ENCODE measurements at regions not wholly inside any gene's neighbourhood (a gene's known extent, or its start where the extent isn't known, plus 50 kb on each side); places are given as distances from the start of the nearest gene placed in this dataset.

- Mint-ChIP-seq H3K36me3 (ENCODE audit: low read depth) (no peaks in the 10 kb centered on the region), H3K4me3 (no peak overlapping the region), H3K27ac (no peak overlapping the region), H3K4me1 (ENCODE audit: low read depth) (no peaks in the 10 kb centered on the region), H3K9me3 (peaks cover 5% of the 10 kb centered on the region), H3K27me3 (peaks cover 11% of the 10 kb centered on the region)
Observed at GRCh38 chr1:208681878-208682663, 437.9 kb upstream of the PLXNA2 start.

GRCh38 chr1:208682664-208683013 lies 438.5 kb upstream of the PLXNA2 start:
- no peak overlapping the region for H3K27ac Mint-ChIP-seq
- no peaks in the 10 kb centered on the region for H3K4me1 Mint-ChIP-seq (ENCODE audit: low read depth)
- no peak overlapping the region for H3K4me3 Mint-ChIP-seq
- peaks cover 9% of the 10 kb centered on the region for H3K27me3 Mint-ChIP-seq
- peaks cover 5% of the 10 kb centered on the region for H3K9me3 Mint-ChIP-seq
- no peaks in the 10 kb centered on the region for H3K36me3 Mint-ChIP-seq (ENCODE audit: low read depth)

- H3K4me3 Mint-ChIP-seq, result no peak overlapping the region
- peaks cover 9% of the 10 kb centered on the region for H3K27me3 Mint-ChIP-seq
- H3K36me3 Mint-ChIP-seq (ENCODE audit: low read depth), result no peaks in the 10 kb centered on the region
- H3K4me1 Mint-ChIP-seq (ENCODE audit: low read depth), result no peaks in the 10 kb centered on the region
- peaks cover 5% of the 10 kb centered on the region for H3K9me3 Mint-ChIP-seq
- no peak overlapping the region for H3K27ac Mint-ChIP-seq
Observed at GRCh38 chr1:208683141-208683540, 439.0 kb upstream of the PLXNA2 start.

GRCh38 chr1:208684192-208684591 lies 440.0 kb upstream of the PLXNA2 start:
- no peak overlapping the region for H3K4me3 Mint-ChIP-seq
- H3K4me1 Mint-ChIP-seq (ENCODE audit: low read depth), result no peaks in the 10 kb centered on the region
- H3K9me3 Mint-ChIP-seq, result peaks cover 5% of the 10 kb centered on the region
- H3K36me3 Mint-ChIP-seq (ENCODE audit: low read depth), result no peaks in the 10 kb centered on the region
- H3K27me3 Mint-ChIP-seq, result peaks cover 5% of the 10 kb centered on the region
- no peak overlapping the region for H3K27ac Mint-ChIP-seq

- H3K27ac Mint-ChIP-seq, result no peak overlapping the region
- H3K36me3 Mint-ChIP-seq (ENCODE audit: low read depth), result no peaks in the 10 kb centered on the region
- no peak overlapping the region for H3K4me3 Mint-ChIP-seq
- peaks cover 14% of the 10 kb centered on the region for H3K27me3 Mint-ChIP-seq
- H3K4me1 Mint-ChIP-seq (ENCODE audit: low read depth), result no peaks in the 10 kb centered on the region
- H3K9me3 Mint-ChIP-seq, result peaks cover 5% of the 10 kb centered on the region
Observed at GRCh38 chr1:208686592-208686991, 442.4 kb upstream of the PLXNA2 start.

GRCh38 chr1:208688656-208689315 lies 444.6 kb upstream of the PLXNA2 start:
- Mint-ChIP-seq H3K9me3 (peaks cover 5% of the 10 kb centered on the region), H3K27me3 (peaks cover 11% of the 10 kb centered on the region), H3K4me3 (no peak overlapping the region), H3K27ac (no peak overlapping the region), H3K36me3 (ENCODE audit: low read depth) (no peaks in the 10 kb centered on the region), H3K4me1 (ENCODE audit: low read depth) (no peaks in the 10 kb centered on the region)

DNA sequence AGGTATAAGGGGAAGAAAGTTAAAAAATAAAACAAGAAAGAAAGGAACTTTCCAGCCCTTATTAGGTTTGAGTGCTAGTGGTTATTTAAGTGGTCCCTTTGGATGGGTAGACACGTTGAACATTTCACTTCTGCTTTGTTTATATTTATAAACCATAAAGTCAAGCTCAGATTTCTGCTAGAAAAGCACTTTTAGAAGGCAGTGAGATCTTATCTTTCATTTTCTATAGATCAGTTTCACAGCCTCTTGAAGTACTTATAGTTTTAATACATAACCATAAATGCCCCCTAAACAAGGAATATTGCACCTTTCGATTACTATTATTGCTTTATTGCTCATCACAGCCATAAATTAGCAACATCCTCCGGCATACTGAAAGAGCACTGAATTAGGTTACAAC lies 446.8 kb upstream of the PLXNA2 start:
- no peak overlapping the region for H3K4me3 Mint-ChIP-seq
- H3K36me3 Mint-ChIP-seq (ENCODE audit: low read depth), result no peaks in the 10 kb centered on the region
- no peak overlapping the region for H3K27ac Mint-ChIP-seq
- H3K4me1 Mint-ChIP-seq (ENCODE audit: low read depth), result no peaks in the 10 kb centered on the region
- peaks cover 11% of the 10 kb centered on the region for H3K27me3 Mint-ChIP-seq
- H3K9me3 Mint-ChIP-seq, result no peaks in the 10 kb centered on the region

GRCh38 chr1:208709981-208710380 lies 465.8 kb upstream of the PLXNA2 start:
- Mint-ChIP-seq H3K36me3 (ENCODE audit: low read depth) (no peaks in the 10 kb centered on the region), H3K4me1 (ENCODE audit: low read depth) (no peaks in the 10 kb centered on the region), H3K27ac (no peak overlapping the region), H3K4me3 (no peak overlapping the region), H3K27me3 (no peaks in the 10 kb centered on the region), H3K9me3 (peaks cover 3% of the 10 kb centered on the region)

GRCh38 chr1:208714323-208714722 lies 470.1 kb upstream of the PLXNA2 start:
- Mint-ChIP-seq H3K4me3 (no peak overlapping the region), H3K9me3 (no peaks in the 10 kb centered on the region), H3K27ac (no peak overlapping the region), H3K27me3 (peaks cover 3% of the 10 kb centered on the region), H3K4me1 (ENCODE audit: low read depth) (no peaks in the 10 kb centered on the region), H3K36me3 (ENCODE audit: low read depth) (no peaks in the 10 kb centered on the region)

DNA sequence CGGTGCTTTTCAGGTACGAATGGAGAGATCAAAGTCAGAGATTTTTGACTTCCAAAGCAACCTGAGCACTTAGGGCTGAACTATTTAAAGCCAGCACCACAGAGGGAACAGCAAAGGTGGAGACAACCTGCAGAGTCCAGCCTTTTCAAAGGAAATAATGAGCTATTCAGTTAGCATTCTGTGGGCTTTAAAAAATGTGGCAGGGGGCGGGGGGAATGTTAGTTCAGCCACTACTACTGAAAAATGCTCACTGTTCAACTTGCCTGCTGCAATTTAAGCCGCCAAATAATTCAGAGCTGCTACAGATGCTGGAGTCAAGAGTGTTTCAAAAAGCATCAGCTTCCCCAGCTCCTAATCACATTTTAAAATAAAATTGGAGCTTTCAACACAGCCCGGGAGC lies 473.3 kb upstream of the PLXNA2 start:
- Mint-ChIP-seq H3K4me1 (ENCODE audit: low read depth) (no peaks in the 10 kb centered on the region), H3K4me3 (no peak overlapping the region), H3K36me3 (ENCODE audit: low read depth) (no peaks in the 10 kb centered on the region), H3K9me3 (peaks cover 18% of the 10 kb centered on the region), H3K27me3 (peaks cover 3% of the 10 kb centered on the region), H3K27ac (no peak overlapping the region)

GRCh38 chr1:208722592-208722991 lies 478.4 kb upstream of the PLXNA2 start:
- no peak overlapping the region for H3K27ac Mint-ChIP-seq

GRCh38 chr1:208724079-208724478 lies 479.9 kb upstream of the PLXNA2 start:
- Mint-ChIP-seq H3K36me3 (ENCODE audit: low read depth) (no peaks in the 10 kb centered on the region), H3K27ac (no peak overlapping the region), H3K4me1 (ENCODE audit: low read depth) (peaks cover 3% of the 10 kb centered on the region), H3K4me3 (no peak overlapping the region), H3K27me3 (peaks cover 1% of the 10 kb centered on the region), H3K9me3 (peaks cover 31% of the 10 kb centered on the region)

More at GRCh38 chr1:208722592-208722991, 478.4 kb upstream of the PLXNA2 start:
- H3K4me1 Mint-ChIP-seq (ENCODE audit: low read depth), result peaks cover 3% of the 10 kb centered on the region
- peaks cover 3% of the 10 kb centered on the region for H3K27me3 Mint-ChIP-seq
- no peaks in the 10 kb centered on the region for H3K36me3 Mint-ChIP-seq (ENCODE audit: low read depth)
- H3K9me3 Mint-ChIP-seq, result peaks cover 31% of the 10 kb centered on the region
- H3K4me3 Mint-ChIP-seq, result no peak overlapping the region

- Mint-ChIP-seq H3K27me3 (peaks cover 13% of the 10 kb centered on the region), H3K27ac (no peak overlapping the region), H3K36me3 (ENCODE audit: low read depth) (no peaks in the 10 kb centered on the region), H3K4me1 (ENCODE audit: low read depth) (peaks cover 16% of the 10 kb centered on the region), H3K9me3 (peaks cover 3% of the 10 kb centered on the region), H3K4me3 (no peak overlapping the region)
Observed at GRCh38 chr1:208728815-208729214, 484.6 kb upstream of the PLXNA2 start.

DNA sequence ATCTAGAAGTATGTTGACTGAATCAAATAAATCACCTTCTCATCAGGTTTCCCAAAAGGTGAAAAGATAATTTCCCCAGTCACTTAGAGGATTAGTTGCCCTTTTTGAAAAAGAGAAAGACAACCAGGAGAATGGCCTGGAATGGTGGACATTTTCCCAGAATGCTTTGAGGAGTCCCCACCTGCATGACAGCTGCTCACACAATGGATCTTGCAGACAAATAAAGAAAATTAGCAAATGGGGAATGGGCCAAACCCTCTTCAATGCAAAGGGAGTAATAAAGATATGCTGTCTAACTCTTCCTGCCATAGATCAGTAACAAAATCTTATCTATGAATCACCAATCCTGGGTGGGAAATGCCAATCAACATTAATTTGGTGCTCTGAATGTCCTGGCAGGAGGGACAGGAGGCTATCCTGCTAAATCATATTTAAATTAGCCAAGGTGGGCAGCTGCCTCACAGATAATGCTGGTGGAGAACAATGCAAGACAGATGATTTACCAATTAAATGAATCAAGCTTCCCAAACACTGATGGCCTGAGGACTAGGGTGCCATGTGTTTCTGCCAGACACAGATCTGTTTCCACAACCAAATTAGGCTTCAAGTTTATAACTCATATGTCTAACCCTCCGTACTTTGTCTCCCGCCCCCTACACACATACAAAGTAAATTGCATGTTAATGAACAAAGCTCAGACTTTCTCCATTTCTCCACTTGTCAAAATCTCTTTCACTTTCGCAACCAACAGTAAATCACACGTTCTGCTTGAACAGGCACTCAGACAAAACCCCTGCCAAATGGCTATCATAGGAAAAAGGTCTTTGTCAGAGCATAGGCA lies 488.0 kb upstream of the PLXNA2 start:
- H3K36me3 Mint-ChIP-seq (ENCODE audit: low read depth), result no peaks in the 10 kb centered on the region
- peaks cover 13% of the 10 kb centered on the region for H3K27me3 Mint-ChIP-seq
- no peak overlapping the region for H3K27ac Mint-ChIP-seq
- H3K4me3 Mint-ChIP-seq, result no peak overlapping the region
- H3K9me3 Mint-ChIP-seq, result no peaks in the 10 kb centered on the region
- H3K4me1 Mint-ChIP-seq (ENCODE audit: low read depth), result peaks cover 14% of the 10 kb centered on the region

DNA sequence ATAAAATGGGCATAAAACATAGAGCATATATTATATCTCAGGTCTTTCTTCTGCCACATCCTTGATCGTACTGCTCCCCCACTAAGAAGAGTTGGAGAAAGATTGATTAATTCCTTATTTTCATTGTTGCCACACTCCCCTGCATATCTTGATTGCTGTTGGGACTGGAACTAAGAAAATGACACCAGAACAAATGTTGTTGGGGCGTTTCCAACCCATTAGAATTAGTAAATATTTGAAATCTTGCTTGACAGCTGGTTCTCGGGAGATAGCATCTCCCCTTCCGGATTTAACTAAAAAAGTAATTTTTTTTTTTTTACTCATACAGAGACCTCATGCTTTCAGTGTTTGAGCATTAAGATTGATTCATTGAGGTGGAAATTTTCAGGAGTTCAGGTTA lies 493.0 kb upstream of the PLXNA2 start:
- no peak overlapping the region for H3K4me3 Mint-ChIP-seq
- no peak overlapping the region for H3K27ac Mint-ChIP-seq
- H3K9me3 Mint-ChIP-seq, result no peaks in the 10 kb centered on the region

More for the DNA sequence above, 493.0 kb upstream of the PLXNA2 start:
- H3K4me1 Mint-ChIP-seq (ENCODE audit: low read depth), result peaks cover 12% of the 10 kb centered on the region
- no peaks in the 10 kb centered on the region for H3K36me3 Mint-ChIP-seq (ENCODE audit: low read depth)
- peaks cover 6% of the 10 kb centered on the region for H3K27me3 Mint-ChIP-seq

All from stimulated activated naive CD8-positive, alpha-beta T cell treated with anti-CD3 and anti-CD28 coated beads, Interleukin-15, Interleukin-2, amounts not matched to agents 100 ng/mL and 50 ng/mL, for 24 hours (primary cell).